ENCODE measurements at regions not wholly inside any gene's neighbourhood (a gene's known extent, or its start where the extent isn't known, plus 50 kb on each side); places are given as distances from the start of the nearest gene placed in this dataset.
"Not testable (repeated sequence)": the region's sequence is repeated elsewhere in the genome, so short reads cannot be mapped to it uniquely, and the experiment has no call there.

DNA sequence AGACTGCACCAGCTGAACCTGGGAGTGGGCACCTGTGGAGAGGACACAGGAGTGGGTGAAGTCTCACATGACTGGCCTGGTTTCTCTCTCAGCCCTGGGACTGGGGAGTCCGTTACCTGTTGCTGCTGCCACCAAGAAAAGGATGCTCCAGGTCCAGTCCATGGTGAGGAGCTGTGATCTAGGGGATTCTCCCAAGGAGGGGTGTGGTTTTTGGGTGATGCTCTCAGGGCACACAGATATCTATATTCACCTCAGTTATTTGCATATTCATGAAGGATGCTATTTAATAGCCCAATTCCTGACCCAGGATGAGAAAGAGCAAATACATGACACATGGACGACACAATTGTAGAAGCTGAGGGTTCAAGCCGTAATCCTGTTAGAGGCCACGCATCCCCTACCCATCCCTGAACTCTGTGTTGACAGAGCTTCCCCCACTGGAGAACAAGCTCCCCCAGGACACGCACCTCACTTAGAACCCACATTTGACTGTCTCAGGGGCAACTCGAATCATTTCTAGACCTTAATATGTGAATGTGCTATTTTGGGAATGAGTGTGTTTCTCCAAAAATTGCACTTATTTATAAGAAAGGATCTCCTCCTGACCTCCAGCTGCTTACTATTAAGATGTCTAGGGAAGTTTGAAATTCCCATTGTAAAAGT, 658.9 kb downstream of the TMEM121 start:
- TF ChIP-seq HDAC2 (IDR thresholded peaks at IDR 0.05; ENCODE audit: borderline replicate concordance in 1 of 2, low read depth in 2 of 2, low read length in 2 of 2); POLR2A (IDR thresholded peaks at IDR 0.05; ENCODE audit: control extremely low read depth in 1 of 2, low read depth in 2 of 2, low read length in 2 of 2); ZNF274 (IDR thresholded peaks at IDR 0.05; ENCODE audit: borderline replicate concordance, extremely low read depth, low read length); RAD21 (IDR thresholded peaks at IDR 0.05 in 1 of 2, conservative IDR thresholded peaks at IDR 0.05 in 1 of 2; ENCODE audit: low read depth in 2 of 2, low read length in 2 of 2); NRF1 (IDR thresholded peaks at IDR 0.05; ENCODE audit: low read depth, low read length); SUZ12 (IDR thresholded peaks at IDR 0.05; ENCODE audit: low read length); YY1 (IDR thresholded peaks at IDR 0.05; ENCODE audit: low read depth, low read length): not testable (repeated sequence)

All from H1 (cell line).